Bronchial epithelial cell (primary cell): ENCODE measurements at regions not wholly inside any gene's neighbourhood (a gene's known extent, or its start where the extent isn't known, plus 50 kb on each side); places are given as distances from the start of the nearest gene placed in this dataset.
A peak's percentile ranks its signal among the peaks of the same experiment; 100 is the strongest.

ENCODE experiments used
- DNase-seq: peaks from one replicate; pipeline ENCODE4 v3.0.0-alpha.2; 2010; ENCODE audit warnings: low read depth
- FAIRE-seq: peaks from 2 replicates; lab custom pipeline; 2011; peaks lifted over from hg19 to GRCh38; lab: Jason Lieb, UNC
- H3K27me3 ChIP-seq: 2 replicates; pipeline ENCODE4 v1.5.1; 2011; ENCODE audit warnings: low read length; ENCODE audit not compliant: control insufficient read depth, insufficient read depth
- H3K36me3 ChIP-seq: 2 replicates; pipeline ENCODE4 v1.5.1; 2011; ENCODE audit warnings: low read length; ENCODE audit not compliant: control insufficient read depth, insufficient read depth
- H3K4me3 ChIP-seq: 2 replicates; pipeline ENCODE4 v1.5.1; 2011; ENCODE audit warnings: mild to moderate bottlenecking, low read depth, low read length, control low read depth
- CTCF ChIP-seq: IDR thresholded peaks from 2 replicates; pipeline ENCODE4 v1.5.1; 2011; ENCODE audit warnings: mild to moderate bottlenecking, moderate library complexity, low read length, control low read depth, inconsistent platforms; ENCODE audit not compliant: insufficient read depth, severe bottlenecking

GRCh38 chr2:128438091-128438490 is 119.4 kb upstream of the HS6ST1 start:
- no peak for TF ChIP-seq CTCF
- H3K4me3 ChIP-seq = no peak overlapping the region
- no peak for DNase-seq
- H3K27me3 ChIP-seq = no peaks in the 10 kb centered on the region
- H3K36me3 ChIP-seq = no peaks in the 10 kb centered on the region
- FAIRE-seq = no peak

- Histone ChIP-seq H3K36me3 (no peaks in the 10 kb centered on the region), H3K4me3 (no peak overlapping the region), H3K27me3 (no peaks in the 10 kb centered on the region)
- no peak for TF ChIP-seq CTCF
- DNase-seq (no peak), FAIRE-seq (no peak)
Measured at GRCh38 chr2:128438586-128438985, 119.9 kb upstream of the HS6ST1 start.

GRCh38 chr2:128439031-128439790 is 120.5 kb upstream of the HS6ST1 start:
- DNase-seq = no peak
- TF ChIP-seq CTCF = no peak

GRCh38 chr2:128439791-128440665 is 121.4 kb upstream of the HS6ST1 start:
- DNase-seq (no peak), FAIRE-seq (no peak)
- no peak overlapping the region for H3K4me3 ChIP-seq
- TF ChIP-seq CTCF = no peak
- no peaks in the 10 kb centered on the region for H3K36me3 ChIP-seq
- no peaks in the 10 kb centered on the region for H3K27me3 ChIP-seq

More at GRCh38 chr2:128439031-128439790, 120.5 kb upstream of the HS6ST1 start:
- Histone ChIP-seq H3K36me3 (no peaks in the 10 kb centered on the region), H3K27me3 (no peaks in the 10 kb centered on the region), H3K4me3 (no peak overlapping the region)
- FAIRE-seq = peak; percentile 7

- TF ChIP-seq CTCF = no peak
- FAIRE-seq (no peak), DNase-seq (no peak)
- no peak overlapping the region for H3K4me3 ChIP-seq
- H3K27me3 ChIP-seq = no peaks in the 10 kb centered on the region
- H3K36me3 ChIP-seq = no peaks in the 10 kb centered on the region
Measured at GRCh38 chr2:128440666-128441340, 122.1 kb upstream of the HS6ST1 start.
